ENCODE measurements at regions not wholly inside any gene's neighbourhood (a gene's known extent, or its start where the extent isn't known, plus 50 kb on each side); places are given as distances from the start of the nearest gene placed in this dataset.
"Not testable (repeated sequence)": the region's sequence is repeated elsewhere in the genome, so short reads cannot be mapped to it uniquely, and the experiment has no call there.

DNA sequence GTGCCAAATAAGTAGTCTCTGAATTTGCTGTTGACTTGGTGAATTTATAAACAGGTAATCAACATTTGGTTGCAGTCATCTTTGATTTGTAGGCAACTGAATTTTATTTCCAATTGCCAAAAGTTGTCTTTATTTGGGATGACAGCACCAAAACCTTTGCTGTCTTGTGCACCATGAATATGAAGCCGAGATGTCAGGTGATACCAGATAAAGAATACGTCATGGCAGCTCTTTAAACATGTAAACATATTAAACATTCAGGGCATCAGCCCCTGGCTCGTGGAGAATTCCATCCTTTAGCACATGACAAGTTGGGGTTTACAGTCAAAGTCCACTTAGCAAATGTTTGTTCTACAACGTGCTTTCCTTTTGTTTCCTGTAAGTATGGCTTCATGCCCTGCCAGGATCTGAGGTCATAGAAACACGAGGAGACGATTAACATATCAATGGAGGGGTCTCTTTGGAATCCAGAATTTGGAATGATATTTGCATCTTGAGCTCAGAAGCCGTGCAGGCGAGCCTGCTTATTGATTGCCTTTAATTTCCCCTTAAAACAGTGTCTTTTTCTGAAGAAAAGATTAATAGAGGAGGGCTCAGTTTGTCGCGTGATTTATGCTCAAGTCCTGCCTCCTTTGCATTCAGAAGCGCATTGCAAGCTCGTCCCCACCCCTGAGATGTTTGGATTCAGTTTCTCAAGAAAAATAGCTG, 170.2 kb upstream of the ZNF217 start:
- TF ChIP-seq, protein P1, sequence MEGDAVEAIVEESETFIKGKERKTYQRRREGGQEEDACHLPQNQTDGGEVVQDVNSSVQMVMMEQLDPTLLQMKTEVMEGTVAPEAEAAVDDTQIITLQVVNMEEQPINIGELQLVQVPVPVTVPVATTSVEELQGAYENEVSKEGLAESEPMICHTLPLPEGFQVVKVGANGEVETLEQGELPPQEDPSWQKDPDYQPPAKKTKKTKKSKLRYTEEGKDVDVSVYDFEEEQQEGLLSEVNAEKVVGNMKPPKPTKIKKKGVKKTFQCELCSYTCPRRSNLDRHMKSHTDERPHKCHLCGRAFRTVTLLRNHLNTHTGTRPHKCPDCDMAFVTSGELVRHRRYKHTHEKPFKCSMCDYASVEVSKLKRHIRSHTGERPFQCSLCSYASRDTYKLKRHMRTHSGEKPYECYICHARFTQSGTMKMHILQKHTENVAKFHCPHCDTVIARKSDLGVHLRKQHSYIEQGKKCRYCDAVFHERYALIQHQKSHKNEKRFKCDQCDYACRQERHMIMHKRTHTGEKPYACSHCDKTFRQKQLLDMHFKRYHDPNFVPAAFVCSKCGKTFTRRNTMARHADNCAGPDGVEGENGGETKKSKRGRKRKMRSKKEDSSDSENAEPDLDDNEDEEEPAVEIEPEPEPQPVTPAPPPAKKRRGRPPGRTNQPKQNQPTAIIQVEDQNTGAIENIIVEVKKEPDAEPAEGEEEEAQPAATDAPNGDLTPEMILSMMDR (IDR thresholded peaks at IDR 0.05; ENCODE audit: low read depth, low read length): no peak; the same call in 1 of the 2 replicates
- DNase-seq (ENCODE audit: extremely low read depth, low read depth): no peak

- not testable (repeated sequence) for DNase-seq (ENCODE audit: extremely low read depth, low read depth)
Observed at GRCh38 chr20:53762423-53762798, 168.8 kb upstream of the ZNF217 start.

GRCh38 chr20:53760025-53760441, 166.4 kb upstream of the ZNF217 start:
- no peak for DNase-seq (ENCODE audit: extremely low read depth, low read depth)
- TF ChIP-seq, protein P1 (IDR thresholded peaks at IDR 0.05; ENCODE audit: low read depth, low read length): no peak

- TF ChIP-seq, protein P1 (IDR thresholded peaks at IDR 0.05; ENCODE audit: low read depth, low read length): no peak
- DNase-seq (ENCODE audit: extremely low read depth, low read depth): no peak
Observed at GRCh38 chr20:53757472-53757913, 163.9 kb upstream of the ZNF217 start.

DNA sequence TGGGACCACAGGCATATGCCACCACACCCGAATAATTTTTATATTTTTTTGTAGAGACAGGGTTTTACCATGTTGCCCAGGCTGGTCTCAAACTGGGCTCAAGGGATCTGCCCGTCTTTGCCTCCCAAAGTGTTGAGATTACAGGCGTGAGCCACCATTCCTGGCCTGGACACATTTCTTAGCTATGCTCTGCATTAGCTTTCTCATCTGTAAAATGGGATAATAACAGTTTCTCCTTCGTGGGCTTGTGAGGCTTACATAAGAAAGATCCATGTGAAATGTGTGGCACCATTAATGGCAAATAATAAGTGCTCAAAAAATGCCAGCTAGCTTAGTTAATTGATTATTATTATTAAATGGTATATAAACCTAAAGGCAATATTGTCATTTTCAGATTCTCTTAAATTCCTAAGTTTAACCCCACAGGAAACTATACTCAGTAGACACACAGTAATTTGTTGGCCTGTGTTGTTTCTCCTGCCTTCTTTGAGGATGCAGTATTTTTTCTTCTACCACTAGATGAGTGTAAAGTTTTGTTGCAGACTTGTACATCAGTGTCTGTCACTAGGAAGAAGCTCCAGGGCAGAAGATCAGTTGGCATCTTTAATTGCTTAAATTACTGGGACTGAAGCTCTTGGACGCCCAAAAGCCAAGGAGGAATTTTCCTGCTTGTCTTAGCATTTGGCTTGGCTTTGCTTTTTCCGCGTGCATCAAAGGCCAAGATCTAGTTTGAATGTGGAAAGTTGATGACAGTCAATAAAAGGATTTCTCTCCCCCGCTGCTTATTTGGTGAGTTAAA, 162.3 kb upstream of the ZNF217 start:
- DNase-seq (ENCODE audit: extremely low read depth, low read depth): no peak
- TF ChIP-seq, protein P1 (IDR thresholded peaks at IDR 0.05; ENCODE audit: low read depth, low read length): no peak

DNA sequence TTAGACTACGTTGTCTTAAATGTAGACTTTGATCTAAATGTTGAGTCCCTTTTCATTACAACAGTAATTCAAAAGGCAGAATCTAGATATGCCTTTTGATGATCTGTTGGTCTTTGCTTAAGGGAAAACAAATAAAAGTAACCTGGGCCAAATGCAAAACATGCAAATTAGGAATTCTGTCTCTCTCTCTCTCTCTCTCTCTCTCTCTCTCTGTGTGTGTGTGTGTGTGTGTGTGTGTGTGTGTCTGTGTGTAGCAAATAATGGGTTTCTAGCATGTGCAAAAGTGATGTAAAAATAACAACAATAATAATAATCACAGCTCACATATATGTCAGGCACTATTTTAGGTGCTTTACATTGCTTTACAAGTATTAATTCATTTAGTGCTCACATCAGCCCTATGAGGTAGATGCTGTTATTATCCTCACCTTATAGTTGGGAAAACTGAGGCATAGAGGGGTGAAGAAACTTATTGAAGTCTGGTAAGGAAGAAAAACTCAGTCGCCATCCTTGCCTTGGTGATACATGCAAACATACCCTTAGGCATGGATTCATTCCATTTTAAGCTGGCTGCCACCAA, 160.3 kb upstream of the ZNF217 start:
- TF ChIP-seq, protein P1 (IDR thresholded peaks at IDR 0.05; ENCODE audit: low read depth, low read length): no peak
- no peak for DNase-seq (ENCODE audit: extremely low read depth, low read depth)

DNA sequence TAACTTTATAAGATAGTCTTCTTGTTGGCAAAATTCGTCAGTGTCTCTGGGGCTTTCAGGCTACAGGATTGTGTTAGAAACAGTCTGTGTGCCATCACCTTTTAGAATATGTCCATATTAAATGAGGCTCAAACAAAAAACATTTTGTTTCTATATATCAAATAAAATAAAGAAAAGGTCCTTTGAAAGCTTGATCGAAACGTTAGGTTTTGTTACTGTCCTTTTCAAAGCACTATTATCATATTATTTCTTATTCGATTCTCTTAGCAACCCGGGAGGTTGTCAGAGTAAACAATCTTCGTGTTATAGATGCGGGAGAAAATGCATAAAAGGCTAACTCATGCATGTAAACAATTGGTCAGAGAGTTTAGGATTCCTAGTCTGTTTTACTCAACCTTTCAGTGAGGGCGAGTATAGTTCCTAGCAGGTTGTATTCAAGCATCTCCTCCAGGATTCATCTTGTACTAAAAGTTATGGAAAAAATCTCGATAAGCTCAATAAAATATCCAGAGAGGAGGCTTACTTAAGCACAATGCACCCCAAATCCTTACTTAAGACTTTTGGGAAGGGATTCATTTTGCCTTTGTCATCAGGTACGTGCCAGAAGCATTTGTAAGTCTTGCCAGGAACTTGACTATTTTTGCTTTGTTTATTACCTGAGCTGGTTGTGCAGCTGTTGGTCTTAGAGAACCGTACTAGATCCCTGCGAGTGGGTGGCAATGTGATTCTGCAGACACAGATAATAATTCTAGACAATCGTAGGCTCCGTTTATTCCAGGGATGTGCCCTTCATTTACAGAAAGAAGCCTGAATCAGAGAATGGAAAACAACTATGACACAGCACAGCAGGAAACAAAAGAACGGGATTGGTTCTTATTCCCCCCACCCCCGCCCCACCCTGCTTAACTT, 159.6 kb upstream of the ZNF217 start:
- TF ChIP-seq, protein P1 (IDR thresholded peaks at IDR 0.05; ENCODE audit: low read depth, low read length): no peak
- DNase-seq (ENCODE audit: extremely low read depth, low read depth): no peak
